Naive thymus-derived CD4-positive, alpha-beta T cell (primary cell): ENCODE measurements at regions not wholly inside any gene's neighbourhood (a gene's known extent, or its start where the extent isn't known, plus 50 kb on each side); places are given as distances from the start of the nearest gene placed in this dataset.

Experiments used
- ATAC-seq: fragments of 150-1000 bp; cut with Tn5 transposase; 2 replicates; pipeline ENCODE4 v1.10.0; 2021; ENCODE audit warnings: mild to moderate bottlenecking, moderate library complexity
- CTCF ChIA-PET: fragments of 350-600 bp; sonication (Branson Sonifier 250); formaldehyde crosslinking; loops from one replicate; lab custom pipeline; 2021; ENCODE audit warnings: antibody characterized with exemption; lab: Charles Lee
- POLR2A ChIA-PET: fragments of 350-600 bp; sonication (Branson Sonifier 250); formaldehyde crosslinking; loops from one replicate; lab custom pipeline; 2021; ENCODE audit warnings: antibody characterized with exemption, inconsistent platforms; lab: Charles Lee
- DNase-seq, 9 donors: peaks; one replicate each; pipeline versions ENCODE4 v3.0.0 to v3.0.0-alpha.2; 2020 to 2022; ENCODE audit warnings: mixed read lengths in 1 of 9
- H3K27ac ChIP-seq: one replicate; pipeline ENCODE4 v1.7.0; 2013; ENCODE audit warnings: mild to moderate bottlenecking, low read depth, low read length, moderate library complexity
- H3K27me3 ChIP-seq, 2 donors: one replicate each; pipeline ENCODE4 v1.7.0; 2013; ENCODE audit warnings: low read length in 2 of 2, mild to moderate bottlenecking in 2 of 2, moderate library complexity in 2 of 2; ENCODE audit not compliant: control insufficient read depth in 2 of 2, insufficient read depth in 2 of 2
- H3K36me3 ChIP-seq, 3 experiments: 1 replicate in 2 of 3; 2 replicates in 1 of 3; pipeline ENCODE4 v1.7.0; 2013; ENCODE audit warnings: low read length in 3 of 3, mild to moderate bottlenecking in 3 of 3, moderate library complexity in 1 of 3; ENCODE audit not compliant: insufficient read depth in 3 of 3, control insufficient read depth in 2 of 3
- H3K4me1 ChIP-seq, 2 donors: one replicate each; pipeline ENCODE4 v1.7.0; 2013; ENCODE audit warnings: low read length in 2 of 2, mild to moderate bottlenecking in 2 of 2, moderate library complexity in 1 of 2; ENCODE audit not compliant: control insufficient read depth in 2 of 2, insufficient read depth in 2 of 2
- H3K4me3 ChIP-seq: 2 replicates; pipeline ENCODE4 v1.7.0; 2013; ENCODE audit warnings: mild to moderate bottlenecking, low read length
- H3K9me3 ChIP-seq, 3 experiments: 1 replicate in 2 of 3; 2 replicates in 1 of 3; pipeline ENCODE4 v1.7.0; 2013; ENCODE audit warnings: low read length in 3 of 3; ENCODE audit not compliant: control insufficient read depth in 2 of 3
- H3K27ac Mint-ChIP-seq, 9 donors: one replicate each; pipeline ENCODE4 v1.8.0; 2020 to 2022; ENCODE audit warnings: mixed read lengths in 9 of 9, mild to moderate bottlenecking in 8 of 9, moderate library complexity in 5 of 9, inconsistent platforms in 2 of 9
- H3K27me3 Mint-ChIP-seq, 5 donors: one replicate each; pipeline ENCODE4 v1.8.0; 2021 to 2022; ENCODE audit warnings: mixed read lengths in 5 of 5, mild to moderate bottlenecking in 1 of 5
- H3K36me3 Mint-ChIP-seq, 5 donors: one replicate each; pipeline ENCODE4 v1.8.0; 2020 to 2022; ENCODE audit warnings: mixed read lengths in 5 of 5, mild to moderate bottlenecking in 3 of 5, inconsistent platforms in 1 of 5
- H3K4me1 Mint-ChIP-seq, 7 donors: one replicate each; pipeline ENCODE4 v1.8.0; 2020 to 2022; ENCODE audit warnings: mixed read lengths in 7 of 7, mild to moderate bottlenecking in 3 of 7, inconsistent platforms in 1 of 7
- H3K4me3 Mint-ChIP-seq, 10 donors: one replicate each; pipeline ENCODE4 v1.8.0; 2020 to 2022; ENCODE audit warnings: mild to moderate bottlenecking in 10 of 10, mixed read lengths in 10 of 10, moderate library complexity in 6 of 10, inconsistent platforms in 2 of 10
- H3K9me3 Mint-ChIP-seq, 11 donors: one replicate each; pipeline ENCODE4 v1.8.0; 2020 to 2022; ENCODE audit warnings: mixed read lengths in 11 of 11, mild to moderate bottlenecking in 4 of 11, inconsistent platforms in 1 of 11, moderate library complexity in 1 of 11
- intact Hi-C, 2 donors: fragments of 100-400 bp; cut with micrococcal nuclease; formaldehyde crosslinking; loops; one replicate each; pipeline ENCODE4 v1.15.1; 2023

DNA sequence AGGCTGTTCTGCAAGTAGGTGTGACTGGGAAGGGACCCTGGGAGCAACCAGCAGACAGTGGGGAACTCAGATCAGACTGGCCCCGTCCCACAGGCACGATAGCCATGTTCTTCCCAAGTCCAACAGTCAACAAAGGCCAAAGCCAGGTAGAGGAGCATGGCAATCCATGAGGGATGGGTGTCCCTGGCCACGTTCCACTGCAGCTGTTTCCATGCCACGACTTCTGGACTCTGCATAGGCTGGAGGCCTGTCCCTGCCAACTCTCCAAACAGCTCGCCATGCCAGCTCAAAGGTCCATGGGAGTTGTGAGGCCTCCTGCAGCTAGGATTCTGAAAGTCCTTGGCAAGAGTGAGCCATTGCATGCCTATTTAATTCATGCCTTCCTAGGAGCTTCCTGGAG lies 459.8 kb downstream of the CDH8 start:
- no peaks in the 10 kb centered on the region for H3K27me3 Mint-ChIP-seq
- no peaks in the 10 kb centered on the region for H3K36me3 ChIP-seq
- H3K27ac Mint-ChIP-seq = no peak overlapping the region
- DNase-seq (no peak), ATAC-seq (no peak)
- no peaks in the 10 kb centered on the region for H3K27me3 ChIP-seq
- ChIA-PET CTCF (no interaction called here), POLR2A (no interaction called here)
- H3K4me3 Mint-ChIP-seq = no peak overlapping the region
- H3K4me1 Mint-ChIP-seq = no peaks in the 10 kb centered on the region
- intact Hi-C loops = no loop called here
- no peak overlapping the region for H3K27ac ChIP-seq
- peaks cover 0 to 3% (median 0%) of the 10 kb centered on the region in 3 experiments for H3K9me3 ChIP-seq
- no peaks in the 10 kb centered on the region for H3K36me3 Mint-ChIP-seq
- H3K4me1 ChIP-seq = no peaks in the 10 kb centered on the region
- peaks cover 6 to 49% (median 18%) of the 10 kb centered on the region in 11 donors for H3K9me3 Mint-ChIP-seq
- no peak overlapping the region for H3K4me3 ChIP-seq

DNA sequence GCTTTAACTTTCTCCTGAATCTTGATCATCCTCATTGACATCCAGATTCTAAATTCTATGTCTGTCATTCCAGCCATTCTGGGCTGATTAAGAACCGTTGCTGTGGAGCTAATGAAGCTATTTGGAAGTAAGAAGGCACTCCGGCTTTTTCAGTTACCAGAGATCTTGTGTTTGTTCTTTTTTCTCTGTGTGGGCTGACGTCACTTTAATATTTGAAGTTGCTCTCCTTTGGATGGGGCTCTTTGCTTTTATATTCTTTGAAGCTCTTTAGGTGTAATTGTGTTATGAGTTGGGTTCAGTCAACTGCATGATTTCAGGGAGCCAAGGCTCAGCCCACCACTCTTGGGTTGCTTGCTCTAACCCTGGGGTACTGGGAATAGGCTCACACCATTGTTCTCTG lies 460.6 kb downstream of the CDH8 start:
- no peaks in the 10 kb centered on the region for H3K36me3 ChIP-seq
- Mint-ChIP-seq H3K36me3 (no peaks in the 10 kb centered on the region), H3K4me3 (no peak overlapping the region), H3K9me3 (peaks cover 6 to 49% (median 20%) of the 10 kb centered on the region in 11 donors), H3K27me3 (no peaks in the 10 kb centered on the region), H3K27ac (no peak overlapping the region), H3K4me1 (no peaks in the 10 kb centered on the region)
- CTCF ChIA-PET = no interaction called here
- no peaks in the 10 kb centered on the region for H3K27me3 ChIP-seq
- H3K27ac ChIP-seq = no peak overlapping the region
- peaks cover 0 to 3% (median 0%) of the 10 kb centered on the region in 3 experiments for H3K9me3 ChIP-seq
- intact Hi-C loops = no loop called here
- DNase-seq (no peak), ATAC-seq (no peak)
- no peaks in the 10 kb centered on the region for H3K4me1 ChIP-seq
- POLR2A ChIA-PET = no interaction called here
- no peak overlapping the region for H3K4me3 ChIP-seq

DNA sequence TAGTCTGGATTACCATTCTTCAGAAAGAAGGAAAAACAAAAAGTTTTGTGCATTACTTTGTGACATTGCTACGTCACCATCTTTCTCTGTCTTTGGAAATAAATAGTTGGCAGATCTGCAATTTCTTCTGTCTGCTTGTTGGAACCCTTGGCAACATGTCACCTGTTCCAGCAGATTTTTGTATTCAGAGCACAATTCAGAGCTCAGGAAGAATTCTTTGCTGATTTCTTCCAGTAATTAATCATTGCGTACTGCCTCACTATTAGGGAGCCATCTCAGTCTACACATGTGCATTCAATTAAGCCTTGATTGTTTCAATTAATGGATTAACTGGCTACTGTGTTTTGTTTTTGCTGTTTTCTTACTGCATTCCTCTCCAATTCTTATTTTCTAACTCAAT lies 467.2 kb downstream of the CDH8 start:
- no peaks in the 10 kb centered on the region for H3K27me3 ChIP-seq
- no peaks in the 10 kb centered on the region for H3K36me3 ChIP-seq
- no peak for ATAC-seq
- Mint-ChIP-seq H3K27ac (no peak overlapping the region), H3K4me3 (no peak overlapping the region), H3K27me3 (no peaks in the 10 kb centered on the region), H3K9me3 (peaks cover 8 to 61% (median 22%) of the 10 kb centered on the region in 11 donors), H3K4me1 (no peaks in the 10 kb centered on the region), H3K36me3 (no peaks in the 10 kb centered on the region)
- H3K27ac ChIP-seq = no peak overlapping the region
- intact Hi-C loops = no loop called here
- DNase-seq = no peak
- no peaks in the 10 kb centered on the region for H3K4me1 ChIP-seq
- POLR2A ChIA-PET = no interaction called here
- H3K9me3 ChIP-seq = peaks cover 0 to 27% (median 0%) of the 10 kb centered on the region in 3 experiments
- CTCF ChIA-PET = no interaction called here
- H3K4me3 ChIP-seq = no peak overlapping the region

DNA sequence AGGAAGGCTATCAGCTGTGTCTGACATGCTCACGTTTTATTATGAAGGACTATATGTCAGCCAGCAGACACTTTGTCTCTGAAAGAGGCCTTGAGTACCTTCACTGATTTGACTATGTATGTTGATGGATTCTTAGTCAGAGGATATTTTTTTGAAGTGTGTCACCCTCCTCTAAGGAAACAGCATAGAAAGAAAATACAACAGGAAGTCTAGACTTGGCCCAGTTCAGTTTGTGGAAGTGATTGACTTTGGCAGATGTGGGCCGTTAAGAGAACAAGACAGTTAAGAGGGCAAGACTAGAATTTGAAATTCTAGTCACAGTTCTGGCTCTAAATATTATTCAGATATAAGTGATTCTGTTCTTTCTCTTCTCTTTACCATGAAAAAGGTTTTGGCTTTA lies 471.5 kb downstream of the CDH8 start:
- peaks cover 2 to 44% (median 14%) of the 10 kb centered on the region in 11 donors for H3K9me3 Mint-ChIP-seq
- ATAC-seq = no peak
- no peaks in the 10 kb centered on the region for H3K4me1 Mint-ChIP-seq
- peaks cover 0 to 21% (median 4%) of the 10 kb centered on the region in 3 experiments for H3K9me3 ChIP-seq
- CTCF ChIA-PET = no interaction called here
- intact Hi-C loops = no loop called here
- POLR2A ChIA-PET = no interaction called here
- no peaks in the 10 kb centered on the region for H3K36me3 ChIP-seq
- no peak for DNase-seq
- no peaks in the 10 kb centered on the region for H3K36me3 Mint-ChIP-seq
- H3K27me3 Mint-ChIP-seq = no peaks in the 10 kb centered on the region
- no peak overlapping the region for H3K27ac Mint-ChIP-seq
- no peak overlapping the region for H3K27ac ChIP-seq
- no peaks in the 10 kb centered on the region for H3K27me3 ChIP-seq
- H3K4me3 Mint-ChIP-seq = no peak overlapping the region
- H3K4me1 ChIP-seq = no peaks in the 10 kb centered on the region
- no peak overlapping the region for H3K4me3 ChIP-seq

DNA sequence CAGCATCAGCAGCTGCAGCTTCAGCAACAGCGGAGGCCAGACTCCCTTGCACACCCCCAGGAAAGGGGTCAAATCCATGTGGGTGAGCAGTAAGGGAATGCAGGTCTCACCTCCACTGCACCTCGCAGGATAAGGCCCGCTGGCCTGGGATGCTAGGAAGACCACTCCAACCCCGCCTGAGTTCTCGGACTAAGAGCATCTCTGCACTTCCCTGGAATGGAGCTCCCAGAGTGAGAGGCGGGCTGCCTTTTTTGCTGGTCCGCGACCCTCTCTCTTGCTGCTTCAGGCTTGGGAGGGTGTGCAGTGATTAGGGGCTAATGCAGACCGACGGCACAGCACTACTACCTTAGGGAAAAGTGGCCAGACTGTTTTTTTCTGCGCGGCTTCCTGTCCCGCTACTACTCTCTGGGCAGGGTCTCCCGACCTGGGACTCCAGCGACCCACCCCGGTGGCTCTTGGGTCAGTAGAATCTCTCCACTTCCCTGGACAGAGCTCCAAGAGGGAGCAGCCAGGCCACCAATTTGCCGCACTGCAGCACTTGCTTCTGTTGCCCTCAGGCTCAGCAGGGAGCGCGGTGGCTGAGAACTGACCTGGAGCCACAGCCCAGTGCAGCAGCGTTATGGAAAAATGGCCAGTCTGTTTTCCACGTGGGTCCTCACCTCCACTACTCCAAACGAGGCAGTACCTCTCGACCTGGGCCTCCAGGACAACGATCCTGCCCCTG lies 480.4 kb downstream of the CDH8 start:
- Mint-ChIP-seq H3K4me3 (no peak overlapping the region), H3K4me1 (no peaks in the 10 kb centered on the region), H3K36me3 (no peaks in the 10 kb centered on the region), H3K27me3 (no peaks in the 10 kb centered on the region), H3K9me3 (peaks cover 0 to 22% (median 7%) of the 10 kb centered on the region in 11 donors), H3K27ac (no peak overlapping the region)
- H3K4me1 ChIP-seq = no peaks in the 10 kb centered on the region
- no peak overlapping the region for H3K27ac ChIP-seq
- no peaks in the 10 kb centered on the region for H3K36me3 ChIP-seq
- H3K4me3 ChIP-seq = no peak overlapping the region
- no peak for DNase-seq
- H3K9me3 ChIP-seq = peaks cover 0 to 8% (median 0%) of the 10 kb centered on the region in 3 experiments
- intact Hi-C loops = no loop called here
- ATAC-seq = no peak
- POLR2A ChIA-PET = no interaction called here
- H3K27me3 ChIP-seq = no peaks in the 10 kb centered on the region
- CTCF ChIA-PET = no interaction called here

DNA sequence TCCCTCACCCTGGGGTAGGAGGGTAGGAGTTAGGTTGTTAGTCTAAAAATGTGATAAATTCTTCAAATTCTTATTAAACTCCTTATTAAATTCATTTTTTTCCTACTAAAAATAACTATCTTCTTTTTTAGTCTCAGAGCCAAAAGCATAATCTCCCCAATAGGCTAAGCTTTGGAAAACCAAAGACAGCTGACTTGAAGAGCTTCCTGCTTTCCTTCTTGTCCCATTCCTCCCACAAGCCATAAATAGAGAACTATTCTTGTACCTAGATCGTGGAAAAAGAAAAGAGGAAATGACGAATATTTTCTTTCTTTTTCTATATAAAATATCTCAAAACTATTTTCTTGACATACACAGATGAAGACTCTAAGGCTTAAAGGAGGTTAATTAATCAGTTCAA lies 486.9 kb downstream of the CDH8 start:
- no peaks in the 10 kb centered on the region for H3K27me3 Mint-ChIP-seq
- no peak overlapping the region for H3K4me3 ChIP-seq
- POLR2A ChIA-PET = no interaction called here
- no peak overlapping the region for H3K27ac ChIP-seq
- H3K36me3 ChIP-seq = no peaks in the 10 kb centered on the region
- H3K4me3 Mint-ChIP-seq = no peak overlapping the region
- intact Hi-C loops = no loop called here
- CTCF ChIA-PET = no interaction called here
- H3K9me3 Mint-ChIP-seq = peaks cover 0 to 29% (median 9%) of the 10 kb centered on the region in 11 donors
- no peaks in the 10 kb centered on the region for H3K4me1 ChIP-seq
- H3K27ac Mint-ChIP-seq = no peak overlapping the region
- H3K4me1 Mint-ChIP-seq = no peaks in the 10 kb centered on the region
- DNase-seq (no peak), ATAC-seq (no peak)
- no peaks in the 10 kb centered on the region for H3K9me3 ChIP-seq
- no peaks in the 10 kb centered on the region for H3K27me3 ChIP-seq
- H3K36me3 Mint-ChIP-seq = no peaks in the 10 kb centered on the region

DNA sequence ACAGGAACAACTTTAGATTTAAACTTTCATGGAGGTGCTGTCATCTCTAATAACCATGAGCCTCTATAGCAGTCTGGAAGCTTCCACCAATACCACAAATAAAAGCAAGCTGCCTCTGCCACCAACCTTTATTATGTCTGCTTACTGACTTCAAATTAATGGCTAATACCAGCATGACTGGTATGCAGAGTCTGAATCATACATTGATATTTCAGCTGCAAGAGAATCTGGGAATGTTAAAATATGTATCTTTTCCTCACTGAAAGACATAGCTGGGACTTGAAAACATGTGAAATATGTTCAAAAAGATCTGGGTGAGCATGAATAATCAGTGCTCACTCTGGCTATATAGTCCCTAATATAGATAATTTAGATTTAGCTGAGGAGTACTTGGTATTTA lies 488.6 kb downstream of the CDH8 start:
- H3K9me3 Mint-ChIP-seq = peaks cover 0 to 35% (median 8%) of the 10 kb centered on the region in 11 donors
- Histone ChIP-seq H3K4me1 (no peaks in the 10 kb centered on the region), H3K9me3 (no peaks in the 10 kb centered on the region), H3K4me3 (no peak overlapping the region), H3K36me3 (no peaks in the 10 kb centered on the region), H3K27ac (no peak overlapping the region), H3K27me3 (no peaks in the 10 kb centered on the region)
- no peaks in the 10 kb centered on the region for H3K36me3 Mint-ChIP-seq
- no peaks in the 10 kb centered on the region for H3K27me3 Mint-ChIP-seq
- ChIA-PET POLR2A (no interaction called here), CTCF (no interaction called here)
- DNase-seq = no peak
- ATAC-seq = no peak
- no peak overlapping the region for H3K4me3 Mint-ChIP-seq
- no peaks in the 10 kb centered on the region for H3K4me1 Mint-ChIP-seq
- no peak overlapping the region for H3K27ac Mint-ChIP-seq
- intact Hi-C loops = no loop called here
